ENCODE measurements at regions not wholly inside any gene's neighbourhood (a gene's known extent, or its start where the extent isn't known, plus 50 kb on each side); places are given as distances from the start of the nearest gene placed in this dataset.

DNA sequence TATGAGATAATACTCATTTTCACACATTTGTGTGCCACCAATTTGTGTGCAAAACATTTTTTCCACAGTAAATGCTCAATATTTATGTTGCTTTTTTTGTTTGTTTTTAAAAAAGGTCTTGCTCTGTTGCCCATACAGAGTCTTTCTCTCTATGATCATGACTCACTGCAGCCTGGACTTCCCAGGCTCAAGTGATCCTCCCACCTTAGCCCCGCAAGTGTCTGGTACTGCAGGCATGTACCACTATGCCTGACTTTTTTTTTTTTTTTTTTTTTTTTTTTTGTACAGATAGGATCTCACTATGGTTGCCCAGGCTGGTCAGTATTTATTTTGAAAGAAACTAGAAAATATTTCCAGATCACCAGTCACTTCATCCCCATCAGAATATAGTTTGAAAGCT lies 297.8 kb upstream of the GYPC start:
- TF ChIP-seq, protein P1, sequence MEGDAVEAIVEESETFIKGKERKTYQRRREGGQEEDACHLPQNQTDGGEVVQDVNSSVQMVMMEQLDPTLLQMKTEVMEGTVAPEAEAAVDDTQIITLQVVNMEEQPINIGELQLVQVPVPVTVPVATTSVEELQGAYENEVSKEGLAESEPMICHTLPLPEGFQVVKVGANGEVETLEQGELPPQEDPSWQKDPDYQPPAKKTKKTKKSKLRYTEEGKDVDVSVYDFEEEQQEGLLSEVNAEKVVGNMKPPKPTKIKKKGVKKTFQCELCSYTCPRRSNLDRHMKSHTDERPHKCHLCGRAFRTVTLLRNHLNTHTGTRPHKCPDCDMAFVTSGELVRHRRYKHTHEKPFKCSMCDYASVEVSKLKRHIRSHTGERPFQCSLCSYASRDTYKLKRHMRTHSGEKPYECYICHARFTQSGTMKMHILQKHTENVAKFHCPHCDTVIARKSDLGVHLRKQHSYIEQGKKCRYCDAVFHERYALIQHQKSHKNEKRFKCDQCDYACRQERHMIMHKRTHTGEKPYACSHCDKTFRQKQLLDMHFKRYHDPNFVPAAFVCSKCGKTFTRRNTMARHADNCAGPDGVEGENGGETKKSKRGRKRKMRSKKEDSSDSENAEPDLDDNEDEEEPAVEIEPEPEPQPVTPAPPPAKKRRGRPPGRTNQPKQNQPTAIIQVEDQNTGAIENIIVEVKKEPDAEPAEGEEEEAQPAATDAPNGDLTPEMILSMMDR (conservative IDR thresholded peaks at IDR 0.05) = no peak

DNA sequence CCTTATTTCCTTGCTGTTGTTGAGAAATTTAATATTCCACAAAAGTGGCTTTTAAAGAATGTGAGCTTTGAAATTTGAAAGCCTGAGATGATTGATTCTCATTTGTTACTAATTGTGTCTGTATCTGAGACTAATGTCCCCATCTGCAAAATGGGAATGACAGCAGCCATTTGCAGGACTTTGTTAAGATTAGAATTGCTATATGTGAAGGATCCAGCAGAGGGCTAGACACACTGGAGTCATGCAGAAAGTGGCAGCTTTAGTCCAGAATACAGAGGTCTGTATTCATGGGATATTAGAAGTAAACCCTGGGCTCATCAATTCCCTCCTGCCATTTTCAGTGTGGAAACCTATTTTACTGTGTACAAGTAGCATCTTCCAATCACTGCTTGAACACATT lies 296.5 kb upstream of the GYPC start:
- Mint-ChIP-seq H3K36me3 (ENCODE audit: low read depth) (no peaks in the 10 kb centered on the region), H3K27me3 (ENCODE audit: low read depth) (no peaks in the 10 kb centered on the region), H3K4me3 (no peak overlapping the region), H3K27ac (ENCODE audit: unreplicated experiment) (no peak overlapping the region), H3K9me3 (no peaks in the 10 kb centered on the region), H3K4me1 (no peaks in the 10 kb centered on the region)
- TF ChIP-seq, protein P1 (conservative IDR thresholded peaks at IDR 0.05) = peak; percentile 50
- no peak for DNase-seq (ENCODE audit: low read depth, low spot score)

More for the DNA sequence above, 297.8 kb upstream of the GYPC start:
- H3K9me3 Mint-ChIP-seq = no peaks in the 10 kb centered on the region
- no peaks in the 10 kb centered on the region for H3K4me1 Mint-ChIP-seq
- no peaks in the 10 kb centered on the region for H3K36me3 Mint-ChIP-seq (ENCODE audit: low read depth)
- no peak overlapping the region for H3K27ac Mint-ChIP-seq (ENCODE audit: unreplicated experiment)
- H3K4me3 Mint-ChIP-seq = no peak overlapping the region
- DNase-seq (ENCODE audit: low read depth, low spot score) = no peak
- H3K27me3 Mint-ChIP-seq (ENCODE audit: low read depth) = no peaks in the 10 kb centered on the region

DNA sequence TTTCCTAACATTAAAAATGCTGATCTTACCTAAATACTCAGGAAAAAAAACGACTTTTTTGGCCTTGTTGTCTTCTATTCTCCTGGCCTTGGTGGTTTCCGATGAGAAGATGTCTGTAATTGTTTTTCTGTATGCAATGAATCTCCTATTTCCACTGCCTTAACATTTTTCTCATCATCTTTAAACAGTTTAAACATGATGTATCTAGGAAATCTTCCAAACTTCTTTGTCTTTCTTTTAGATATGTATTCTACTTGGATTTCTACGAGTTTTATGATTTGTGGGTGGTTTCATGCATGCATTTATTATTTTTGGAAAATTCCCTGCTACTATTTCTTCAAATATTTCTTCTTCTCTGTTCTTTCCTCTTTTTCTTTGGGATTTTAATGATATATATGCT lies 288.6 kb upstream of the GYPC start:
- TF ChIP-seq, protein P1 (conservative IDR thresholded peaks at IDR 0.05) = no peak
- Mint-ChIP-seq H3K4me3 (no peak overlapping the region), H3K27ac (ENCODE audit: unreplicated experiment) (no peak overlapping the region), H3K4me1 (peaks cover 20% of the 10 kb centered on the region), H3K36me3 (ENCODE audit: low read depth) (no peaks in the 10 kb centered on the region), H3K27me3 (ENCODE audit: low read depth) (no peaks in the 10 kb centered on the region), H3K9me3 (no peaks in the 10 kb centered on the region)
- DNase-seq (ENCODE audit: low read depth, low spot score) = no peak

DNA sequence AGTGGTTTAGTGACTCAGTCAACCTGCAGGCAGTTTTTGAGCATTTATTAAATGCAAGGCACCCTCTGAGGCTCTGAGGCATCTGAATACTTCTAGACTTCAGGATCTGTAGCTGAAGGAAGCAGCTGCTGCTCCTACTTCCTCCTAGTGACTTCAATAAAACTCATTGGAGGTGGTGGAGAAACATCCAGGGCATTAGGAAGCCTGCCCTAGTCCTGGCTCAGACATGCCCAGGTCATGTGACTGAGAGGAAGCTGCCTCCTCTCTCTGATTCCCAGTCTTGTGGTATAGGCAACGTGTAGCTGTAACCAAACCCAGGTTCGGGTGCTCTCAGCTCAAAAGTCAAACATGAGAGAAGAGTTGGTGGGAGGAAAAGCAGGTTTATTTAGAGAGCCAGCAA lies 287.2 kb upstream of the GYPC start:
- no peaks in the 10 kb centered on the region for H3K27me3 Mint-ChIP-seq (ENCODE audit: low read depth)
- peak overlapping the region; percentile 89 for H3K27ac Mint-ChIP-seq (ENCODE audit: unreplicated experiment)
- no peaks in the 10 kb centered on the region for H3K9me3 Mint-ChIP-seq
- peaks cover 20% of the 10 kb centered on the region for H3K4me1 Mint-ChIP-seq
- no peaks in the 10 kb centered on the region for H3K36me3 Mint-ChIP-seq (ENCODE audit: low read depth)
- DNase-seq (ENCODE audit: low read depth, low spot score) = no peak
- TF ChIP-seq, protein P1 (conservative IDR thresholded peaks at IDR 0.05) = no peak
- no peak overlapping the region for H3K4me3 Mint-ChIP-seq

DNA sequence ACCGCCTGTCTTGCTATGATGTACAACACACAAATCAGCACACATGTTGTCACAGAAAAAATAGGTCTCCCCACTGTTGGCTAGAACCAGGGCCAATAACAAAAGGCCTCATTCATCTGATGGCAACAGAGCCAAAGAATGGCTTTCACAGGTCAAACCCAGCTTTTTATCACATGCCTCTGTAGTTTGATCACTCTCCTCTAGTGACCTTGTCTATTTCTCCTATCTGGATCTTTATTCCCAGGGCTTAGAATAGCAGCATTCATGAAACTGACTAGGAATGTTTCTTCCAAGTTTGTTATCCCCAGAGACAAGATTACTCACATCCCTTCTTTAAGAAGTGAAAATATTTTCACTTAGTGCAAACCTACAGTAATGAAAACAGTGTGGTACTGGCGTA lies 285.8 kb upstream of the GYPC start:
- Mint-ChIP-seq H3K36me3 (ENCODE audit: low read depth) (no peaks in the 10 kb centered on the region), H3K4me3 (peak overlapping the region; percentile 0), H3K27me3 (ENCODE audit: low read depth) (no peaks in the 10 kb centered on the region), H3K9me3 (no peaks in the 10 kb centered on the region), H3K4me1 (peaks cover 20% of the 10 kb centered on the region), H3K27ac (ENCODE audit: unreplicated experiment) (peak overlapping the region; percentile 40)
- no peak for DNase-seq (ENCODE audit: low read depth, low spot score)
- TF ChIP-seq, protein P1 (conservative IDR thresholded peaks at IDR 0.05) = no peak

DNA sequence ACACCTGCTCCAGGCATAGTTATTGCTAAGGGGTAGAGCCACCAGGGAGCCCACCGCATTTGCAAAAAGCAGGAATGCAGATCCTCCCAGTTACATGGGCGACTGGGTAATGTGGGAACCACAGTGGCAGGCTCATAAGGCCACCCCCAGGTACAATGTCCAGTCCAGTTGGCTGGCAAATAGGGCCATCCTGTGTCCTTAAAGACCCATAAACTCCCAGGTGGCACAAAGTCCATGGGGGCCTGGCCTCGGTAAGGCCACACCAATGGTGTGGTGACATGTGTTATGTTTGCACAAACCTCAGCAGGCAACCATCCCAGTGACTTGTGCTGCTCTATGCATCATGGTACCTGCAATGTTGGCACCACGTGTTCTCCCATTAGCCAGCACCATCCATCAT lies 283.6 kb upstream of the GYPC start:
- H3K27ac Mint-ChIP-seq (ENCODE audit: unreplicated experiment) = no peak overlapping the region
- peaks cover 7% of the 10 kb centered on the region for H3K9me3 Mint-ChIP-seq
- no peak for DNase-seq (ENCODE audit: low read depth, low spot score)
- H3K27me3 Mint-ChIP-seq (ENCODE audit: low read depth) = no peaks in the 10 kb centered on the region
- peaks cover 3% of the 10 kb centered on the region for H3K36me3 Mint-ChIP-seq (ENCODE audit: low read depth)
- no peak overlapping the region for H3K4me3 Mint-ChIP-seq
- TF ChIP-seq, protein P1 (conservative IDR thresholded peaks at IDR 0.05) = no peak
- peaks cover 20% of the 10 kb centered on the region for H3K4me1 Mint-ChIP-seq

All from neural crest cell (in vitro differentiated cells).